IMR-90 (cell line): ENCODE measurements at regions not wholly inside any gene's neighbourhood (a gene's known extent, or its start where the extent isn't known, plus 50 kb on each side); places are given as distances from the start of the nearest gene placed in this dataset.

ENCODE experiments used
- ATAC-seq: fragments of 200-7000 bp; cut with Tn5 transposase; 2 replicates; pipeline ENCODE4 v1.9.1; 2020; ENCODE audit warnings: low read depth, mild to moderate bottlenecking, moderate library complexity
- BruUV-seq: library from RNA; stranded (reverse); fragments of 400-500 nt; replicated peaks from 2 replicates; lab custom pipeline; 2021; lab: Mats Ljungman, UMichigan
- CTCF ChIA-PET: fragments of 300-600 bp; formaldehyde crosslinking; extraction: SDS; loops from one replicate; lab custom pipeline; 2021; ENCODE audit warnings: antibody characterized with exemption; lab: Yijun Ruan, JAX
- POLR2A ChIA-PET: fragments of 300-600 bp; sonication (Branson Sonifier 250); formaldehyde crosslinking; loops from one replicate; lab custom pipeline; 2022; ENCODE audit warnings: antibody characterized with exemption; ENCODE audit not compliant: unreplicated experiment; lab: Charles Lee
- DNase-seq: peaks from one replicate; pipeline ENCODE4 v3.0.0; 2013
- H2AFZ ChIP-seq: replicated peaks from 2 replicates; pipeline ENCODE3; 2013; ENCODE audit warnings: low read length, mild to moderate bottlenecking; ENCODE audit not compliant: poor library complexity
- H2AK5ac ChIP-seq: 2 replicates; pipeline ENCODE4 v1.6.1; 2013; ENCODE audit warnings: low read depth, low read length, inconsistent platforms
- H2AK9ac ChIP-seq: replicated peaks from 2 replicates; pipeline ENCODE3; 2013; ENCODE audit warnings: mild to moderate bottlenecking, low read depth, low read length, moderate library complexity; ENCODE audit not compliant: poor library complexity
- H2BK120ac ChIP-seq: 2 replicates; pipeline ENCODE4 v1.6.1; 2013; ENCODE audit warnings: low read depth, low read length, inconsistent platforms
- H2BK15ac ChIP-seq: 3 replicates; pipeline ENCODE4 v1.6.1; 2013; ENCODE audit warnings: low read depth, low read length, inconsistent platforms
- H2BK20ac ChIP-seq: 2 replicates; pipeline ENCODE4 v1.6.1; 2013; ENCODE audit warnings: low read depth, mild to moderate bottlenecking, inconsistent platforms, low read length, moderate library complexity
- H2BK5ac ChIP-seq: 2 replicates; pipeline ENCODE4 v1.6.1; 2013; ENCODE audit warnings: mild to moderate bottlenecking, low read depth, low read length, inconsistent platforms; ENCODE audit not compliant: poor library complexity, severe bottlenecking
- H3K14ac ChIP-seq: replicated peaks from 2 replicates; pipeline ENCODE4 v1.6.1; 2013; ENCODE audit warnings: low read depth, low read length, inconsistent platforms
- H3K18ac ChIP-seq: 2 replicates; pipeline ENCODE4 v1.6.1; 2013; ENCODE audit warnings: low read depth, low read length, control low read depth
- H3K23ac ChIP-seq: 2 replicates; pipeline ENCODE4 v1.6.1; 2013; ENCODE audit warnings: low read depth, low read length, inconsistent platforms
- H3K27ac ChIP-seq: 2 replicates; pipeline ENCODE4 v1.5.1; 2013; ENCODE audit warnings: mild to moderate bottlenecking, control low read depth, low read length; ENCODE audit not compliant: insufficient read depth
- H3K27me3 ChIP-seq: 2 replicates; pipeline ENCODE4 v1.6.1; 2013; ENCODE audit warnings: low read length; ENCODE audit not compliant: control insufficient read depth, insufficient read depth
- H3K36me3 ChIP-seq: 2 replicates; pipeline ENCODE4 v1.6.1; 2013; ENCODE audit warnings: low read length, mixed read lengths; ENCODE audit not compliant: control insufficient read depth, insufficient read depth
- H3K4ac ChIP-seq: 2 replicates; pipeline ENCODE4 v1.6.1; 2013; ENCODE audit warnings: low read depth, low read length, inconsistent platforms
- H3K4me1 ChIP-seq: 2 replicates; pipeline ENCODE4 v1.6.1; 2013; ENCODE audit warnings: low read length, mixed read lengths; ENCODE audit not compliant: control insufficient read depth, insufficient read depth
- H3K4me2 ChIP-seq: 2 replicates; pipeline ENCODE4 v1.6.1; 2013; ENCODE audit warnings: low read depth, mild to moderate bottlenecking, control low read depth, low read length, moderate library complexity
- H3K4me3 ChIP-seq: 2 replicates; pipeline ENCODE4 v1.5.1; 2013; ENCODE audit warnings: low read depth, mild to moderate bottlenecking, control low read depth, low read length, moderate library complexity; ENCODE audit not compliant: insufficient read depth
- H3K56ac ChIP-seq: 2 replicates; pipeline ENCODE4 v1.6.1; 2013; ENCODE audit warnings: low read length, inconsistent platforms; ENCODE audit not compliant: insufficient read depth; ENCODE audit errors: extremely low read depth
- H3K79me1 ChIP-seq, 2 experiments: 2 replicates each; pipeline ENCODE4 v1.6.1; 2013; ENCODE audit warnings: low read length in 2 of 2, inconsistent platforms in 1 of 2, low read depth in 1 of 2
- H3K9ac ChIP-seq: 2 replicates; pipeline ENCODE4 v1.6.1; 2013; ENCODE audit warnings: low read depth, low read length, control low read depth
- H3K9me1 ChIP-seq: 2 replicates; pipeline ENCODE4 v1.6.1; 2013; ENCODE audit warnings: low read length, inconsistent platforms; ENCODE audit not compliant: insufficient read depth
- H3K9me3 ChIP-seq: 2 replicates; pipeline ENCODE4 v1.6.1; 2013; ENCODE audit warnings: low read length; ENCODE audit not compliant: control insufficient read depth, insufficient read depth
- H4K20me1 ChIP-seq: 2 replicates; pipeline ENCODE4 v1.6.1; 2013; ENCODE audit warnings: low read length, inconsistent platforms; ENCODE audit not compliant: insufficient read depth
- H4K5ac ChIP-seq: 2 replicates; pipeline ENCODE4 v1.6.1; 2013; ENCODE audit warnings: mild to moderate bottlenecking, low read depth, low read length, control low read depth
- H4K8ac ChIP-seq, 2 experiments: 2 replicates each; pipeline ENCODE4 v1.6.1; 2013; ENCODE audit warnings: low read depth in 2 of 2, low read length in 2 of 2, control low read depth in 1 of 2, inconsistent platforms in 1 of 2
- H4K91ac ChIP-seq: 2 replicates; pipeline ENCODE4 v1.6.1; 2013; ENCODE audit warnings: low read depth, low read length, inconsistent platforms; ENCODE audit not compliant: insufficient read depth
- BHLHE40 ChIP-seq: fragments of 150-350 bp; IDR thresholded peaks from 2 replicates; pipeline ENCODE4 v1.6.1; 2016; ENCODE audit warnings: mild to moderate bottlenecking, low read depth, low read length
- CEBPB ChIP-seq: IDR thresholded peaks from 2 replicates; pipeline ENCODE4 v1.6.1; 2012; ENCODE audit warnings: low read depth, low read length, improper control_type of control experiment
- CHD1 ChIP-seq: IDR thresholded peaks from 2 replicates; pipeline ENCODE4 v1.6.1; 2012; ENCODE audit warnings: low read depth, low read length, improper control_type of control experiment
- FOS ChIP-seq: fragments of 150-350 bp; IDR thresholded peaks from 2 replicates; pipeline ENCODE4 v1.6.1; 2016; ENCODE audit warnings: low read depth, low read length
- MAFK ChIP-seq: IDR thresholded peaks from 2 replicates; pipeline ENCODE4 v1.6.1; 2012; ENCODE audit warnings: low read depth, low read length, improper control_type of control experiment
- MAZ ChIP-seq: IDR thresholded peaks from 2 replicates; pipeline ENCODE4 v1.6.1; 2012; ENCODE audit warnings: low read depth, mild to moderate bottlenecking, low read length, improper control_type of control experiment, moderate library complexity, borderline replicate concordance
- MXI1 ChIP-seq: IDR thresholded peaks from 2 replicates; pipeline ENCODE4 v1.6.1; 2012; ENCODE audit warnings: low read depth, mild to moderate bottlenecking, low read length, moderate library complexity, borderline replicate concordance
- NFE2L2 ChIP-seq: fragments of 150-350 bp; IDR thresholded peaks from 2 replicates; pipeline ENCODE4 v1.6.1; 2016; ENCODE audit warnings: low read depth, mild to moderate bottlenecking, low read length
- POLR2A ChIP-seq: IDR thresholded peaks from 2 replicates; pipeline ENCODE4 v1.6.1; 2012; ENCODE audit warnings: mild to moderate bottlenecking, low read depth, low read length
- RAD21 ChIP-seq: IDR thresholded peaks from 2 replicates; pipeline ENCODE4 v1.6.1; 2012; ENCODE audit warnings: low read length, improper control_type of control experiment
- RCOR1 ChIP-seq: IDR thresholded peaks from 2 replicates; pipeline ENCODE4 v1.6.1; 2012; ENCODE audit warnings: mild to moderate bottlenecking, low read length, improper control_type of control experiment; ENCODE audit not compliant: insufficient replicate concordance
- RFX5 ChIP-seq: IDR thresholded peaks from 2 replicates; pipeline ENCODE4 v1.8.0; 2012; ENCODE audit warnings: low read depth, mild to moderate bottlenecking, low read length, moderate library complexity
- SMC3 ChIP-seq: fragments of 150-350 bp; IDR thresholded peaks from 2 replicates; pipeline ENCODE4 v1.6.1; 2016; ENCODE audit warnings: low read depth, mild to moderate bottlenecking, antibody characterized with exemption, low read length, moderate library complexity
- WGBS, 2 experiments: methylation state at CpG; one replicate each; pipeline versions ENCODE4 v1.1.5 to v1.1.7; 2013; ENCODE audit warnings: missing lambda C conversion rate in 2 of 2; ENCODE audit not compliant: insufficient read length in 1 of 2; ENCODE audit errors: extremely low coverage in 2 of 2; 5-methylcytosine and 5-hydroxymethylcytosine counted together
- dilution Hi-C: fragments of 300-500 bp; cut with HindIII; formaldehyde crosslinking; loops from one replicate; pipeline ENCODE4 v1.14.3; 2018; ENCODE audit warnings: low sequenced_read_pairs; ENCODE audit not compliant: unreplicated experiment
- in situ Hi-C: fragments of 300-500 bp; cut with MboI; formaldehyde crosslinking; loops from 3 replicates; pipeline ENCODE4 v1.14.3; 2019; ENCODE audit warnings: low sequenced_read_pairs, inconsistent platforms, mixed read lengths
- intact Hi-C: fragments of 100-400 bp; cut with micrococcal nuclease; formaldehyde crosslinking; loops from 2 replicates; pipeline ENCODE4 v1.10.0; 2022
- TF ChIP-seq, protein P1 (sequence below): fragments of 150-350 bp; IDR thresholded peaks from 2 replicates; pipeline ENCODE4 v1.6.1; 2017; ENCODE audit warnings: mild to moderate bottlenecking, antibody characterized with exemption, low read length, low read depth
- TF ChIP-seq, protein P2 (sequence below): conservative IDR thresholded peaks from 2 replicates; pipeline ENCODE4 v1.5.1; 2012; ENCODE audit warnings: mild to moderate bottlenecking, low read depth, low read length, improper control_type of control experiment
- TF ChIP-seq, protein P3 (sequence below): fragments of 150-350 bp; IDR thresholded peaks from 2 replicates; pipeline ENCODE4 v1.6.1; 2016; ENCODE audit warnings: low read depth, mild to moderate bottlenecking, low read length, moderate library complexity, borderline replicate concordance

DNA sequence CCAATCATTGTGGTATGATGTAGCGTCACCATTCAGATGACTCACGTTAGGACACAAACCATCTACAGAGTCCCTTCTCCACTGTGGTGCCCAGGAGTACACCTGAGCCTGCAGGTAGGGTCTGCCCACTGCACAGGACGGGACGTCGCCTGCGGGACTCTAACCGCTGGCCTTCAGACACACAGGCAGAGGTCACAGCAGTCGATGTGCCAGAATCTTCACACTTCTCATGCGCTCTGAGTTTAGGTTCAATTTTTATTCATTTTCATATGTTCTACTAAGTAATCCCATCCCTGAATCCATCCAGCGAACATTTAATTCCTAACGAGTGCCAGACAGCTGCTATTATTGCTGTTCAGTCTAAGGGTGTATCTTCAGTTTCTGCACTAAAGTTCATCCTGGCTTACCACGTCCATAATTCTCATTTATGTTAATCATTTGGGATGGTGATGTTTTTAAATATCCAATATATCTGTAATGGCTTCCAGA, 73.3 kb downstream of the CXCL12 start:
- ATAC-seq: no peak
- Histone ChIP-seq H3K36me3 (no peaks in the 10 kb centered on the region), H3K27ac (no peak overlapping the region), H3K56ac (no peak overlapping the region), H2BK5ac (no peak overlapping the region), H2AK5ac (peak overlapping the region; percentile 3; the same call in 1 of the 2 replicates), H3K9me1 (peaks cover 6% of the 10 kb centered on the region; the same call in 1 of the 2 replicates), H3K4me1 (peaks cover 3% of the 10 kb centered on the region; the same call in 1 of the 2 replicates), H4K5ac (no peak overlapping the region), H3K27me3 (peaks cover 1% of the 10 kb centered on the region), H2AK9ac (no peak overlapping the region), H2AFZ (peak overlapping the region; percentile 95), H4K91ac (no peak overlapping the region), H2BK120ac (no peak overlapping the region), H3K4me2 (no peak overlapping the region), H2BK20ac (peak overlapping the region; percentile 1; the same call in 1 of the 2 replicates), H2BK15ac (no peak overlapping the region; the same call in 2 of the 3 replicates), H3K23ac (no peak overlapping the region), H3K9me3 (no peaks in the 10 kb centered on the region), H3K4me3 (no peak overlapping the region), H3K4ac (peak overlapping the region; percentile 22; the same call in 1 of the 2 replicates), H3K14ac (no peak overlapping the region), H3K9ac (no peak overlapping the region), H4K8ac (peak overlapping the region in 1 of 2 experiments; percentile 26; a peak in 1 of 4 replicates), H4K20me1 (no peaks in the 10 kb centered on the region), H3K79me1 (no peaks in the 10 kb centered on the region), H3K18ac (no peak overlapping the region)
- DNase-seq: no peak
- POLR2A ChIA-PET: no interaction called here
- WGBS, 2 experiments: 89% methylated on average over 6 of the region's 12 CpGs; no CpG with 5 or more reads in 1 of the 2 experiments
- BruUV-seq: no TSS peak
- dilution Hi-C loops: no loop called here
- intact Hi-C loops: loop anchor here (1.0 kb wide), 4 partner anchors 75 to 640 kb away; no protein-coding TSS in a partner anchor
- in situ Hi-C loops: loop anchor here (5.0 kb wide), 1 partner anchor 551 kb away; no protein-coding TSS in a partner anchor
- TF ChIP-seq MXI1 (no peak), MAZ (no peak), SMC3 (no peak), NFE2L2 (no peak), CEBPB (no peak), RAD21 (no peak), BHLHE40 (no peak), RCOR1 (no peak), MAFK (no peak), CHD1 (no peak), FOS (no peak), POLR2A (no peak), RFX5 (no peak)
- TF ChIP-seq, protein P1, sequence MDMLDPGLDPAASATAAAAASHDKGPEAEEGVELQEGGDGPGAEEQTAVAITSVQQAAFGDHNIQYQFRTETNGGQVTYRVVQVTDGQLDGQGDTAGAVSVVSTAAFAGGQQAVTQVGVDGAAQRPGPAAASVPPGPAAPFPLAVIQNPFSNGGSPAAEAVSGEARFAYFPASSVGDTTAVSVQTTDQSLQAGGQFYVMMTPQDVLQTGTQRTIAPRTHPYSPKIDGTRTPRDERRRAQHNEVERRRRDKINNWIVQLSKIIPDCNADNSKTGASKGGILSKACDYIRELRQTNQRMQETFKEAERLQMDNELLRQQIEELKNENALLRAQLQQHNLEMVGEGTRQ: no peak
- TF ChIP-seq, protein P2, sequence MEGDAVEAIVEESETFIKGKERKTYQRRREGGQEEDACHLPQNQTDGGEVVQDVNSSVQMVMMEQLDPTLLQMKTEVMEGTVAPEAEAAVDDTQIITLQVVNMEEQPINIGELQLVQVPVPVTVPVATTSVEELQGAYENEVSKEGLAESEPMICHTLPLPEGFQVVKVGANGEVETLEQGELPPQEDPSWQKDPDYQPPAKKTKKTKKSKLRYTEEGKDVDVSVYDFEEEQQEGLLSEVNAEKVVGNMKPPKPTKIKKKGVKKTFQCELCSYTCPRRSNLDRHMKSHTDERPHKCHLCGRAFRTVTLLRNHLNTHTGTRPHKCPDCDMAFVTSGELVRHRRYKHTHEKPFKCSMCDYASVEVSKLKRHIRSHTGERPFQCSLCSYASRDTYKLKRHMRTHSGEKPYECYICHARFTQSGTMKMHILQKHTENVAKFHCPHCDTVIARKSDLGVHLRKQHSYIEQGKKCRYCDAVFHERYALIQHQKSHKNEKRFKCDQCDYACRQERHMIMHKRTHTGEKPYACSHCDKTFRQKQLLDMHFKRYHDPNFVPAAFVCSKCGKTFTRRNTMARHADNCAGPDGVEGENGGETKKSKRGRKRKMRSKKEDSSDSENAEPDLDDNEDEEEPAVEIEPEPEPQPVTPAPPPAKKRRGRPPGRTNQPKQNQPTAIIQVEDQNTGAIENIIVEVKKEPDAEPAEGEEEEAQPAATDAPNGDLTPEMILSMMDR: no peak
- TF ChIP-seq, protein P3, sequence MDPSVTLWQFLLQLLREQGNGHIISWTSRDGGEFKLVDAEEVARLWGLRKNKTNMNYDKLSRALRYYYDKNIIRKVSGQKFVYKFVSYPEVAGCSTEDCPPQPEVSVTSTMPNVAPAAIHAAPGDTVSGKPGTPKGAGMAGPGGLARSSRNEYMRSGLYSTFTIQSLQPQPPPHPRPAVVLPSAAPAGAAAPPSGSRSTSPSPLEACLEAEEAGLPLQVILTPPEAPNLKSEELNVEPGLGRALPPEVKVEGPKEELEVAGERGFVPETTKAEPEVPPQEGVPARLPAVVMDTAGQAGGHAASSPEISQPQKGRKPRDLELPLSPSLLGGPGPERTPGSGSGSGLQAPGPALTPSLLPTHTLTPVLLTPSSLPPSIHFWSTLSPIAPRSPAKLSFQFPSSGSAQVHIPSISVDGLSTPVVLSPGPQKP: no peak
- CTCF ChIA-PET: interaction anchor here (0.6 to 0.8 kb wide), 4 partner anchors 9 to 72 kb away, joined by 3 to 7 read pairs (median 4); no protein-coding TSS in a partner anchor
